Stimulated activated naive CD8-positive, alpha-beta T cell treated with anti-CD3 and anti-CD28 coated beads, Interleukin-15, Interleukin-2, amounts not matched to agents 100 ng/mL and 50 ng/mL, for 24 hours (primary cell): ENCODE measurements at regions not wholly inside any gene's neighbourhood (a gene's known extent, or its start where the extent isn't known, plus 50 kb on each side); places are given as distances from the start of the nearest gene placed in this dataset.

ENCODE experiments used
- H3K27ac Mint-ChIP-seq: one replicate; pipeline ENCODE4 v1.8.0; 2021; ENCODE audit warnings: mild to moderate bottlenecking, mixed read lengths
- H3K27me3 Mint-ChIP-seq: one replicate; pipeline ENCODE4 v1.8.0; 2021; ENCODE audit warnings: mixed read lengths
- H3K36me3 Mint-ChIP-seq: one replicate; pipeline ENCODE4 v1.8.0; 2021; ENCODE audit warnings: low read depth, mixed read lengths
- H3K4me1 Mint-ChIP-seq: one replicate; pipeline ENCODE4 v1.8.0; 2021; ENCODE audit warnings: low read depth, mixed read lengths
- H3K4me3 Mint-ChIP-seq: one replicate; pipeline ENCODE4 v1.8.0; 2021; ENCODE audit warnings: mild to moderate bottlenecking, mixed read lengths
- H3K9me3 Mint-ChIP-seq: one replicate; pipeline ENCODE4 v1.8.0; 2021; ENCODE audit warnings: mixed read lengths

DNA sequence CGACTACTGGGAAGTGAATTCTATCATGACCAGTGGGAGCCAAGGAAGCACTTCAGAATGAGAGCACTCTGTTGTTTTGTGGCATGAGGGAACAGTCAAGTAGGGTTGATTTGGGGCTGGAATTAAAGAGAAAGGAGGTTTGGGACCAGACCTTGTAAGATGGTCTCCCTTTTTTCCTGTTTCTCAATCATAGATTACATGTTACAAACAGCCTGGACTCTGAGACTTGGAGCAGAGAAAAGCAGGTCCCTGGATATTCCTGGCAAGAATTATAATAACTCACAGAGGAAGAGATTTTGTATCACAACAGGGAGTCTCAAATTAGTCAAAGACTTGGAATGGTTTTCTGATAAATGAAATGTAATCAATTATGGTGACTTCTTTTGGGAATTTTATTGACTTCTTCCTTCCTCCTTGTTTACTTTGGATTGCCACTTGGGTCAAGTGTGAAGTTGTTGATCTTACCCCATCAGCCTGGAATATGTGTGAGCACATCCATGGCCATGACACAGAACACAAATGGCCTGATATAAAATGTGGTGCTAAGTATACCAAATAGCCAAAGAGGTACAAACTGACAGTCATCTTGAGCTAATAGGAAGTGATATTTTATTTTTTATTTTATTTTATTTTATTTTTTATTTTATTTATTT is 131.0 kb upstream of the OSMR start:
- Mint-ChIP-seq H3K9me3 (no peaks in the 10 kb centered on the region), H3K36me3 (no peaks in the 10 kb centered on the region), H3K4me1 (no peaks in the 10 kb centered on the region), H3K27me3 (no peaks in the 10 kb centered on the region), H3K27ac (no peak overlapping the region), H3K4me3 (no peak overlapping the region)

DNA sequence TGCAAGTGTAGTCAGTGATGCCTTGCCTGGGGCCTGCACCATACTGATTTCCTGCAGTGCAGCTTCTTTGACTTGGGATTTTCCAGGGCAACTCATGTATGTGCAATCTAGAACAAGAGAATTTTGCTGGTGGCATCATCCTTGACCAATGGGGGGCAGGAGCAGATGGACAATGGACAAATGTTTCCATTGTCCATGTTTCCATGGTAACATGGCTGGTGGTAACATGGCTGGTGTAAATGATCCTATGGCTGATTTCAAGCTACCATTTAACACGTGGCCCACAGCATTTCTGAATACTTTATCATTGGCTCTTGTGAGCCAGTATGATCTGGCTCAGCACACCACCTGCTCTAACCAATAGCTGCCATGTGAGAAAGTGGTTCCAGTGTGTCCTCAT is 130.1 kb upstream of the OSMR start:
- Mint-ChIP-seq H3K27me3 (peaks cover 3% of the 10 kb centered on the region), H3K9me3 (no peaks in the 10 kb centered on the region)

DNA sequence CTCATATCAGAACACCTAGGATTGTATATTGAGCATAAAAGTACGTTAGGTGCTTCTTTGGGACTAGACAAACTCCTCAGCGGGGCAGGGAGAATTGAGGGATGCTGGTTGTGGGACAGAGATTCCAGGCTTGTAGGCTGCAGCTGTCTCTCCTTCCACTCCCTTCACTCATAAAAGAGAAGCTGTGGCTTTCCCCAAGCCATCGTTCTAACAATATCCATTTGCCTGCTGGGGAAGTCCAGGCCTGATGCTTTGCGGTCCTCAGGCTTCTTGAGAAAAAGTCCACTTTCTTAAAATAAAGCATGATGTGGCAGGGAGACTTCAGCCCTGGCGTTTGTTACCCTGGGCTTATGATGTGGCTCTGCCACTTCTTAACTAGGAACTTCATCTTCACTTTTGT is 129.3 kb upstream of the OSMR start:
- Mint-ChIP-seq H3K27ac (no peak overlapping the region), H3K4me3 (no peak overlapping the region), H3K4me1 (no peaks in the 10 kb centered on the region), H3K27me3 (peaks cover 6% of the 10 kb centered on the region), H3K36me3 (no peaks in the 10 kb centered on the region), H3K9me3 (no peaks in the 10 kb centered on the region)

More for the DNA sequence above, 130.1 kb upstream of the OSMR start:
- H3K4me1 Mint-ChIP-seq, result no peaks in the 10 kb centered on the region
- no peak overlapping the region for H3K27ac Mint-ChIP-seq
- H3K4me3 Mint-ChIP-seq, result no peak overlapping the region
- H3K36me3 Mint-ChIP-seq, result no peaks in the 10 kb centered on the region

DNA sequence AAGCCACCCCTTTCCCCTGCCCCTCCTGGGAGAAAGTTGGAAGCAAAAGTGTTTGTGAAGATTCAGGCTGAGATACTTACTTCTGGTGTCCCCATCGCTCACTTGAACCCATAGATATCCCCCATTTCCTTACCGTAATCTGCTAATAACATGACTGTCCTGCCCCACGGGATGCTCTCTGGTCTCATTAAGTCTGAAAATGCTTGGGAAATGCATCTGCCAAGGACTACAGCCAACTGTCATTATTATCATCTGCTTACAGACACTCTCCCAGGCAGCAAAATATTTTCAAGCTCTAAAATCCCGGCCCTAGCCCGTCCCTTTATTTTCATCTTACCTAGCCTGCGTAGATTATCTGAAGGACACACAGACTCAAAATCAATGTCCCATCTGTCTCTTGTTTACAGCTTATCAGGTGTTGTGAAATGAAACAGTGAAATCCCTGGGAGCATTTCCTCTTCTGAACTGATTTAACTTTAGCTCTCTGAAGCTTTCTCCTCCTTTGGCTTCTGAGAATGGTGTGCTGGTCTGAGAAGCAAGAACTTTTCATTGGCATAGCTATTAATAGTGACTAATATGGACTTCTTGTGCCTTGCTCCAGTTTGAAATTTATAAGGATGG is 126.9 kb upstream of the OSMR start:
- H3K27ac Mint-ChIP-seq, result no peak overlapping the region
- H3K36me3 Mint-ChIP-seq, result no peaks in the 10 kb centered on the region
- H3K4me1 Mint-ChIP-seq, result no peaks in the 10 kb centered on the region
- no peak overlapping the region for H3K4me3 Mint-ChIP-seq
- H3K27me3 Mint-ChIP-seq, result peaks cover 10% of the 10 kb centered on the region
- H3K9me3 Mint-ChIP-seq, result no peaks in the 10 kb centered on the region

DNA sequence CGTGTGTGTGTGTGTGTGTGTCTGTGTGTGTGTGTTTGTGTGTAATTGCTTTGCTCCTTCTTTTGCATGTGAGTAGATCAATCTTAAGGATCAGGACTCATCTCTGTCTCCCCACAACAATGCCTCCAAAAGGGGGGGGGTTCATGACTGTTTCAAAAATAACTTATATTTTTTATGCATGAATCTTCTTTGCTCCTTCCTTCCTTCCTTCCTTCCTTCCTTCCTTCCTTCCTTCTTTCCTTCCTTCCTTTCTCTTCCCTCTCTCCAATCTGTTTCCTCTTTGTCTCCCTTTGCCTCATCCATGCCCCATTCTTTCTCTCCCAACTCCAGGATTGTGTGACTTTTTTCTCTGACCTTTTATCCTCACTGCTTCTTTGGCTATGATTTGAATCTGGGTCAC is 126.4 kb upstream of the OSMR start:
- Mint-ChIP-seq H3K4me1 (no peaks in the 10 kb centered on the region), H3K27ac (no peak overlapping the region), H3K4me3 (no peak overlapping the region), H3K9me3 (no peaks in the 10 kb centered on the region), H3K27me3 (peaks cover 10% of the 10 kb centered on the region), H3K36me3 (no peaks in the 10 kb centered on the region)

DNA sequence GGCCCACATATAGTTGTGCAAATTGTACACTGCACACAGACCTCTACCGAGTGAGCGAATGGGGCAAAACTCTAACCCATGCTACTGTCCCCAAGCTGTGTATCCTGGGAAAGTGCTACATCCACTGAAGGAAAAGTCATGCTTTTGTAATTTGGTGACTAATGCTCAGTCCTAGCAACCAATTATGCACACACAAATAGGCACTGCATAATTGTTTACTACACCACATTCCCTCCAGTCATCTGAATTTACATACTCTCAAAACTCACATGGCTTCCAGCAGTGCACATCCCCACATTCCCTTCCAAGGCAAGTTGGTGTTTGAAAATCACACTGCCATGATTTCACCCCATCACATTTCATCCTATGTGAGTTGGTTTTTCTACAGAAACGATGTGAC is 125.9 kb upstream of the OSMR start:
- no peak overlapping the region for H3K4me3 Mint-ChIP-seq
- H3K27me3 Mint-ChIP-seq, result peaks cover 10% of the 10 kb centered on the region
- H3K4me1 Mint-ChIP-seq, result no peaks in the 10 kb centered on the region
- H3K9me3 Mint-ChIP-seq, result no peaks in the 10 kb centered on the region
- no peaks in the 10 kb centered on the region for H3K36me3 Mint-ChIP-seq
- H3K27ac Mint-ChIP-seq, result no peak overlapping the region

DNA sequence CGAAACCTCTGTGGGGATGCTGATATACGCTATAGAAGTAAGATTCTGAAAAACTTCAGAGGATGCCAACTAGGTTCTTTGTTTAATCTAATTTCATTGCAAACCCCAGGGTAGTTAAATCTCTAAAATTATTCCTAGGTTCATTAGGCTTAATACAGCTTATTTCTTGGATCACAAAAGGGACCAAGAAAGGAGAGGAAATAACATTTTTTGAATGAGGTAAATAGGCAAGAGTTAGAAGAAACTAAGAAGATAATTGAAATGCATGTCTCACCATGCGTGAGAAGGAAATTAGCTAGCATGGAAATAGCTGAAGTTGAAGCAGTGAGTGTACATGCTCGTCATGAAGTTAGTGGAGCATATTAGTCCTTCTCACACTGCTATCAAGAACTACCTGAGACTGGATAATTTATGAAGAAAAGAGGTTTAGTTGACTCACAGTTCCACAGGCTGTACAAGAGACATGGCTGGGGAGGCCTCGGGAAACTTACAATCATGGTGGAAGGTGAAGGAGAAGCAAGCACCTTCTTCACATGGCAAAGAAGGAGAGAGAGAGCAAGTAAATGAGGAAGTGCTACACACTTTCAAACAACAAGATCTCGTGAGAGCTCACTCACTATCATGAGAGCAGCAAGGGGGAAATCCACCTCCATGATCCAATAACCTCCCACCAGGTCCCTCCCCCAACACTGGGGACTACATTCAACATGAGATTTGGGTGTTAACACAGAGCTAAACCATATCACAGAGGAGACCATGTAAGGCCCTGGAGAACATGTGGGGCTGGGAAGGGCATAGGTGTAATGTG is 125.1 kb upstream of the OSMR start:
- Mint-ChIP-seq H3K27ac (no peak overlapping the region), H3K4me3 (no peak overlapping the region), H3K27me3 (peaks cover 10% of the 10 kb centered on the region), H3K9me3 (no peaks in the 10 kb centered on the region), H3K4me1 (no peaks in the 10 kb centered on the region), H3K36me3 (no peaks in the 10 kb centered on the region)

DNA sequence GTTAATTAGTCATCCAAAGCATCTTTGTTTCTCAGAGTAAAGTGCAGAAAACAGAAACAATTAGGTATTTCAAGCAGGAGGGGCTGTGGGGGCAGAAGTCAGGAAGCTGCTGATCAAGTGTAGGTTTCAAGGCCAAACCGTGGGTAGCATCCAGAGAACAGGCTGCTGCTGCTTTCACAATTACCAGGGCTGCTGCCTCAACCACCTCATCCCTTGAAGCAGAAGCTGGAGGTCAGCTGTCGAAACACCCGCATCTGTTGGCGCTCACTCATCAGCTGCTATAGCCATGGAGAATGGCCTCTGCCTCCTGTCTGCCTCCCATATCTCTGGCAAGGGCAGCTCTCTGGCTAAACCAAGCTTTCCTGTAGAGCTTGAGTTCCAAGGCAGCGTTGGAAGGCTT is 122.9 kb upstream of the OSMR start:
- no peak overlapping the region for H3K27ac Mint-ChIP-seq
- H3K4me3 Mint-ChIP-seq, result no peak overlapping the region
- no peaks in the 10 kb centered on the region for H3K9me3 Mint-ChIP-seq
- no peaks in the 10 kb centered on the region for H3K36me3 Mint-ChIP-seq
- H3K27me3 Mint-ChIP-seq, result peaks cover 14% of the 10 kb centered on the region
- H3K4me1 Mint-ChIP-seq, result no peaks in the 10 kb centered on the region

DNA sequence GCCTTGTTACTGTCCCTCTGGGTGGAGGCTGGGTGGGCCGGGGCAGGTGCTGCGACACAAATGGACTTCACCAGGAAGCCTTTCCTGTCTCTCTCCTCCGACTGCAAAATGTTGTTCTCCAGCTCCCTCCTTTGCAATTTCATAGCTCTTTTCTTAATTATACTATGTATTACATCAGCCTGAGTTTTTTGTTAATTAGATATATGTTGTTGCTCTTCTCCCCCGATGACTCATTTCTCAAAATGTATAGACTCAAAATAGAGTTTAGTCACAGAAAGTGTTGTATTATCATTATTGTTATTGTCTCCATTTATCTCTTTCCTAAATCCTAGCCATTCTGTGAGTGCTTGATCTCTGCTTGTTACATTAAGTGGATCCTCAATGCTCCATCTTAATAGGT is 122.4 kb upstream of the OSMR start:
- Mint-ChIP-seq H3K36me3 (no peaks in the 10 kb centered on the region), H3K4me3 (no peak overlapping the region), H3K27me3 (peaks cover 14% of the 10 kb centered on the region), H3K4me1 (no peaks in the 10 kb centered on the region), H3K27ac (no peak overlapping the region), H3K9me3 (no peaks in the 10 kb centered on the region)

DNA sequence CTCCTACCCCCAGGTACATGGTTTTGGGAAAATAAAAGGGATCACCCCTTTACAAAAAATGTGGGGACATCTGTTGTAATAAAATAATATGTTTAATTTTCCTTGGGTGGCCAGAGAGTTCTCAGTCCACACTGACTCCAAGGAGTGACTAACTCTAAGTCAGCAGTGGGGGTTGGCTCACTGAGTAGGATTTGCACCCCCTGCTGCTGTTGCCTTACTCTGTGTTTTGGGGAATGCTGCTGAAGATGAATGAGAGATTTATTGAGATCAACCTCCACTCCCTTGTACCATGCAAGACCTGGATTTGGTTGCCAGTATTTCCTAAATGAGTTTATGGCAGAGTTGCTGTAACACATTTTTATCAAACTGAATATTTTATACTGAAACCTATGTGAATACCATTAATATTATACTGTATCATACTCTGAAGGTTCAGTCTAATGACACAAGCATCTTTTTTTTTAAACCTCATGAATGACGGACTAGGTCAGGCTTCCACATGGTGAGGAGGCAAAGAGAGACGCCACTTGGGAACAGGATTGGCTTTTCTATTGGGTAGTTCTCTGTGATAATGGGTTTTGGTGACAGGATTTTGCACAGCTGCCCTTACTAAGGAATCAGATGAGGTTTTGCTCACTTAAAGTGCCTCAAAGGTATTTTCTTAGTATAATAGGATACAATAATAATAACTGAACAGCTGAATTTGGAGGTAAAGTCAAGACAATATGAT is 121.3 kb upstream of the OSMR start:
- H3K36me3 Mint-ChIP-seq, result no peaks in the 10 kb centered on the region
- H3K9me3 Mint-ChIP-seq, result no peaks in the 10 kb centered on the region
- H3K27me3 Mint-ChIP-seq, result peaks cover 14% of the 10 kb centered on the region
- no peak overlapping the region for H3K27ac Mint-ChIP-seq
- no peak overlapping the region for H3K4me3 Mint-ChIP-seq
- no peaks in the 10 kb centered on the region for H3K4me1 Mint-ChIP-seq

DNA sequence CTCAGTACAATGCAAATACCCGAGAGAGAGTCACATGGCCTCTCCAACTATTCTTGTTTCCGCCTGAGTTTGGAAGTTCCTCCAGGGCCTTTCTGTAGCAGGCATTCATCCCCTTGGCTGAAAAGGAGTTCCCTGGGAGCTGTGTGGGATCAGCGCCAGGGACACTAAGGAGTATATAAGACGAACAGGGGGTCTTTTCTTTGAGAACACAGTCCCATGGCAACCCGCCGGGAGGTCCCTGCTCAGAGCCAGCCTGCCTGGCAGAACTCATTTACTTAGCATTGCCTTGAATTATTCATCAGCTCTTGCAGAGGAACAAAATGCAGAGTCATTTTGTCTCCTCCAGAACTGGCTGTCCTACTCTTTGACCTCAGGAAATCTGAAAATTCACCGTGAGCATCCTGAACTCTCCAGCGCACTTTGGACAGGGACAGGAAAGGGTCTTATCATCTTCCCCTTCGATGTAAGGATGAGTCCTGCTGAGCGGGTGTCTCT is 120.4 kb upstream of the OSMR start:
- Mint-ChIP-seq H3K4me3 (no peak overlapping the region), H3K27ac (no peak overlapping the region)

DNA sequence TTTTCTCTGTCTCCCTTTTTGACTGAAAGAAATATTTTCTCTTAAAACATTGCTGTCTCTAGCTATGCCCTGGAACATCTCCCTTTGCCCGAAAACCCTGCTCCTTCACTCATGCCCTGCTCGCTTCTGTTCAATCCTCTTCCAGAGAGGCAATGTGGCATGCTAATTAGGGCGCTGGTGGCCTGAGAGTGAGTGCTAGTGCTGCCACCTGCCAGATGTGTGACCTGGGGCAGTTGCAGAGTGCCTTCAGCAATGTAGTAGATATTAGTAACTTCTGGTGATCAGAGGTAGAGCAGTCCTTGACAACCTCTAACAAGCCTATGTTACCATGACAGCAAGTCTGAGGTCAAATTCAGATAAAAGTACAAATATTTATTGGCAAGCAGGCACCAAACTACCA is 119.5 kb upstream of the OSMR start:
- H3K4me3 Mint-ChIP-seq, result no peak overlapping the region
- no peaks in the 10 kb centered on the region for H3K36me3 Mint-ChIP-seq
- peaks cover 8% of the 10 kb centered on the region for H3K27me3 Mint-ChIP-seq
- no peaks in the 10 kb centered on the region for H3K4me1 Mint-ChIP-seq
- H3K27ac Mint-ChIP-seq, result no peak overlapping the region
- no peaks in the 10 kb centered on the region for H3K9me3 Mint-ChIP-seq

More for the DNA sequence above, 120.4 kb upstream of the OSMR start:
- Mint-ChIP-seq H3K4me1 (no peaks in the 10 kb centered on the region), H3K9me3 (no peaks in the 10 kb centered on the region), H3K27me3 (peaks cover 13% of the 10 kb centered on the region), H3K36me3 (no peaks in the 10 kb centered on the region)

DNA sequence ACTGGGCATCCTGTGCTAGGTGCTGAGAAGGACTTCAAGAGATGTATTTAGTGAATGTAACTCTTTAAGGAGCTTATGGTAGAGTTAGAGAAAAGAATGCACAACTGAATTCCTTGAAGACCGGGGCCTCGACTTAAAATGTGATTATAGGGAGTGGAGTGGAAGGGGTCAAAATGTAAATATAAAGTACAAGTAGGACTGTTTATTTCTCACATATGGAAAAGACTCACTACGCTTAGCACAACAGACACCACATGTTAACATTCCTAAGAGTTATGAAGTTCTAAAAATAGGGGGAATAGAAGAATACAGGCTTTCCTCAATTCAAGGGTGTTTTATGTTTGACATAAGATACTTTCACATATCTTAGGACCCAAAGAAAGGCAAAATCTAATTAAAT is 117.8 kb upstream of the OSMR start:
- Mint-ChIP-seq H3K36me3 (no peaks in the 10 kb centered on the region), H3K27me3 (peaks cover 8% of the 10 kb centered on the region), H3K27ac (no peak overlapping the region), H3K4me1 (no peaks in the 10 kb centered on the region), H3K4me3 (no peak overlapping the region), H3K9me3 (no peaks in the 10 kb centered on the region)

DNA sequence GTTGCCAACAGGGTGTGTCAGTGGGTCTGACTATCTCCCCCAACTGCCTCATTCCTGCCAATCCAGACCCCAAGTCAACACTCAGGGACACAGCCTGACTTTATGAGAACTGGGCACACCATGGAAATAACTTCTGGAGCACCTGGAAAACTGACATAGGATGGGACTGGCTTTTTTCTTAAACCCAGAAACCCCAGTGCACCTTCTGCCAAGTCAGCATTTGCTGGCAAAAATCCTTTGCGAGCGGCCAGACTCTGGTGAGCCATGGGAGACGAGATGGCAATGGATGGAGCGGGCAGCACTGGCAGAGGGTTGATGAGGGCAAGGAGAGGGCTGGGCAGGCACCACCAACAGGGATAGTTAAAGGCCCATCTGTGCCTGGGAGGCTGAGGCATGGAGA is 114.4 kb upstream of the OSMR start:
- no peak overlapping the region for H3K27ac Mint-ChIP-seq
- peaks cover 12% of the 10 kb centered on the region for H3K27me3 Mint-ChIP-seq
- no peaks in the 10 kb centered on the region for H3K36me3 Mint-ChIP-seq
- no peaks in the 10 kb centered on the region for H3K4me1 Mint-ChIP-seq
- no peaks in the 10 kb centered on the region for H3K9me3 Mint-ChIP-seq
- H3K4me3 Mint-ChIP-seq, result no peak overlapping the region

DNA sequence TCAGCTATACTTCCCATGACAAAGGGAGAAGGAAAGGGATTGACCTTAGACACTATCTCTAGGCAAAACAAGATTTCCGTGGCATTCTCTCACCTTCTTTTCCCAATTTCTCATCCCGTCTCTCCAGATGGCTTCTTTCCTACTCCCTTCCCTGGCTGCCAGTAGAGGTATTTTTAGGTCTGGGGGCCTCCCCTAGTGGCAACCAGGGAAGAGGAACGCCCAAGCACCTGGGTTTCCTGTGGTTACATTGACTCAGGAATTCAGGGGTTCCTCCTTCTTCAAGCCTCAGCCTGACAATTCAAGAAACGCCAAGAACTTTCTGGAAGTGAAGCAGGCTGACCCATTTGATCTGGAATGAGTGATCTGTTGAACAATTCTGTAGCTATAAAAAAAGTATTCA is 111.5 kb upstream of the OSMR start:
- Mint-ChIP-seq H3K9me3 (no peaks in the 10 kb centered on the region), H3K4me3 (no peak overlapping the region), H3K4me1 (no peaks in the 10 kb centered on the region), H3K36me3 (no peaks in the 10 kb centered on the region), H3K27me3 (peaks cover 8% of the 10 kb centered on the region), H3K27ac (no peak overlapping the region)
